ENCODE measurements at regions not wholly inside any gene's neighbourhood (a gene's known extent, or its start where the extent isn't known, plus 50 kb on each side); places are given as distances from the start of the nearest gene placed in this dataset.

DNA sequence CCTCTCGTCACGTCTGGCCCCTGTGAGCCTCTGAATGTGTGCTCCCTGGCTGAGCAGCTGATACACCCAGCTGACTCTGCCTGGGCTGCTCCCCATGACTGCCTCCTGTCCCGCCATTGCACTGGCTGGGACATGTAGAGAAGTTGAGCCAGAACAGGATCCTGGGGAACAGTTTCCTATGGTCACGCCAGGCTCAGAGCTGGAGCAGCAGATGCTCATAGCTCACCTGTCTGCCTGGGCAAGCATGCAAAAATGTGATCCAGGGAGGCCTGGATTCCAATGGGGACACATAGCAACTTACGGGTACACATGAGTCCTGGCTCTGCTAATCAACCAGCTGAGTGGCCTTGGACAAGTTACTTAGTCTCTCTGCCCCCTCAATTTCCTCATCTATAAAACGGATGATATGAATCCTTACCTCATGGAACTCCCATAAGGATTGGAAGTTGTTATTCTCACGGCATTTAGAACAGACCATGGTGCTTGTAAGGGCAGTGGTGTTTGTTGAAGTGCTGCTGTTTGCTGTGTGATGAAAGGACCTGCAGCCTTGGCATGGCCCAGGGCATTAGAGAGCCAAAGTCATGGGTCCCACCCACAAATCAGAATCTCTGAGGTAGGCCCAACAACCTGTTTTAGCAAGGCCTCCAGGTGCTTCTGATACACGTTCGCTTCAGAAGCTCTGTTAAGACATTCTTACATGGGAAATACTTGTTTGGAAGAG, 150.3 kb upstream of the VANGL1 start (continued):
- TF ChIP-seq FOXA1 (IDR thresholded peaks at IDR 0.05), result no peak
- TF ChIP-seq FOXA1 (CRISPR knock-in tag; IDR thresholded peaks at IDR 0.05), result no peak

- Histone ChIP-seq H3K79me2 (ENCODE audit: insufficient read depth, low read length) (no peaks in the 10 kb centered on the region), H3K9me3 (ENCODE audit: low read length) (no peaks in the 10 kb centered on the region), H3K9ac (ENCODE audit: insufficient read depth, low read depth, low read length) (no peak overlapping the region), H3K27ac (ENCODE audit: extremely low read length, insufficient read depth, low read length) (no peak overlapping the region), H3K4me3 (replicated peaks in 1 of 3; ENCODE audit: insufficient read depth in 1 of 3, low read depth in 2 of 3, low read length in 3 of 3) (no peak overlapping the region), H4K20me1 (ENCODE audit: insufficient read depth, low read length) (no peaks in the 10 kb centered on the region), H3K4me2 (ENCODE audit: low read depth, low read length) (no peak overlapping the region), H3K4me1 (ENCODE audit: insufficient read depth, low read length) (no peaks in the 10 kb centered on the region), H3K27me3 (ENCODE audit: control insufficient read depth in 1 of 2, insufficient read depth in 2 of 2, low read length in 2 of 2) (no peaks in the 10 kb centered on the region), H3K36me3 (replicated peaks in 1 of 2; ENCODE audit: control insufficient read depth in 1 of 2, insufficient read depth in 2 of 2, low read length in 2 of 2) (no peaks in the 10 kb centered on the region), H2AFZ (ENCODE audit: low read length) (no peak overlapping the region)
- no peak for DNase-seq (ENCODE audit: low spot score)
- WGBS (ENCODE audit: low lambda C conversion rate), result 29% methylated on average over 11 of the region's 22 CpGs
- ATAC-seq, result no peak
- POLR2A ChIA-PET, result no interaction called here
- no TSS peak for BruUV-seq (replicated peaks)
- in situ Hi-C loops (cut with HindIII; ENCODE audit: extremely low pct_ligation_motif_present, low pct_unique_long_range_greater_than_20kb), result no loop called here
- no peak for FAIRE-seq
- CTCF ChIA-PET (ENCODE audit: low intra/inter-chr PET ratio, low total read pairs), result no interaction called here
- intact Hi-C loops (cut with micrococcal nuclease; ENCODE audit: unreplicated experiment), result no loop called here
- TF ChIP-seq ZNF678 (CRISPR knock-in tag; IDR thresholded peaks at IDR 0.05) (no peak), KAT7 (CRISPR knock-in tag; IDR thresholded peaks at IDR 0.05; ENCODE audit: borderline replicate concordance) (no peak), SETDB1 (CRISPR knock-in tag; IDR thresholded peaks at IDR 0.05; ENCODE audit: borderline replicate concordance) (no peak), NBN (conservative IDR thresholded peaks at IDR 0.05) (no peak), ZNF563 (CRISPR knock-in tag; IDR thresholded peaks at IDR 0.05) (no peak), ZNF275 (CRISPR knock-in tag; IDR thresholded peaks at IDR 0.05; ENCODE audit: borderline replicate concordance) (no peak), ETV5 (CRISPR knock-in tag; IDR thresholded peaks at IDR 0.05; ENCODE audit: borderline replicate concordance) (no peak), DZIP1 (CRISPR knock-in tag; IDR thresholded peaks at IDR 0.05) (no peak), EHMT2 (IDR thresholded peaks at IDR 0.05; ENCODE audit: borderline replicate concordance, low read depth, low read length) (no peak), RXRB (CRISPR knock-in tag; IDR thresholded peaks at IDR 0.05; ENCODE audit: borderline replicate concordance) (no peak), ZFP36L1 (CRISPR knock-in tag; IDR thresholded peaks at IDR 0.05) (no peak), KDM3A (CRISPR knock-in tag; IDR thresholded peaks at IDR 0.05; ENCODE audit: low read depth) (no peak)
- TF ChIP-seq, protein P1, sequence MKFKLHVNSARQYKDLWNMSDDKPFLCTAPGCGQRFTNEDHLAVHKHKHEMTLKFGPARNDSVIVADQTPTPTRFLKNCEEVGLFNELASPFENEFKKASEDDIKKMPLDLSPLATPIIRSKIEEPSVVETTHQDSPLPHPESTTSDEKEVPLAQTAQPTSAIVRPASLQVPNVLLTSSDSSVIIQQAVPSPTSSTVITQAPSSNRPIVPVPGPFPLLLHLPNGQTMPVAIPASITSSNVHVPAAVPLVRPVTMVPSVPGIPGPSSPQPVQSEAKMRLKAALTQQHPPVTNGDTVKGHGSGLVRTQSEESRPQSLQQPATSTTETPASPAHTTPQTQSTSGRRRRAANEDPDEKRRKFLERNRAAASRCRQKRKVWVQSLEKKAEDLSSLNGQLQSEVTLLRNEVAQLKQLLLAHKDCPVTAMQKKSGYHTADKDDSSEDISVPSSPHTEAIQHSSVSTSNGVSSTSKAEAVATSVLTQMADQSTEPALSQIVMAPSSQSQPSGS (CRISPR knock-in tag; IDR thresholded peaks at IDR 0.05), result no peak
- TF ChIP-seq, protein P2, sequence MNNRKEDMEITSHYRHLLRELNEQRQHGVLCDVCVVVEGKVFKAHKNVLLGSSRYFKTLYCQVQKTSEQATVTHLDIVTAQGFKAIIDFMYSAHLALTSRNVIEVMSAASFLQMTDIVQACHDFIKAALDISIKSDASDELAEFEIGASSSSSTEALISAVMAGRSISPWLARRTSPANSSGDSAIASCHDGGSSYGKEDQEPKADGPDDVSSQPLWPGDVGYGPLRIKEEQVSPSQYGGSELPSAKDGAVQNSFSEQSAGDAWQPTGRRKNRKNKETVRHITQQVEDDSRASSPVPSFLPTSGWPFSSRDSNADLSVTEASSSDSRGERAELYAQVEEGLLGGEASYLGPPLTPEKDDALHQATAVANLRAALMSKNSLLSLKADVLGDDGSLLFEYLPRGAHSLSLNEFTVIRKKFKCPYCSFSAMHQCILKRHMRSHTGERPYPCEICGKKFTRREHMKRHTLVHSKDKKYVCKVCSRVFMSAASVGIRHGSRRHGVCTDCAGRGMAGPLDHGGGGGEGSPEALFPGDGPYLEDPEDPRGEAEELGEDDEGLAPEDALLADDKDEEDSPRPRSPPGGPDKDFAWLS (CRISPR knock-in tag; IDR thresholded peaks at IDR 0.05; ENCODE audit: borderline replicate concordance), result no peak
Observed at GRCh38 chr1:115479055-115479482, 141.0 kb upstream of the NGF start.

Data from HepG2 (cell line).